ENCODE measurements at regions not wholly inside any gene's neighbourhood (a gene's known extent, or its start where the extent isn't known, plus 50 kb on each side); places are given as distances from the start of the nearest gene placed in this dataset.
"Not testable (repeated sequence)": the region's sequence is repeated elsewhere in the genome, so short reads cannot be mapped to it uniquely, and the experiment has no call there.

- not testable (repeated sequence) for DNase-seq
These were observed 178.0 kb upstream of the GALNT15 start for GRCh38 chr3:15996496-15996895.

- no peak for DNase-seq
These were observed 177.1 kb upstream of the GALNT15 start for GRCh38 chr3:15997274-15997943.

DNA sequence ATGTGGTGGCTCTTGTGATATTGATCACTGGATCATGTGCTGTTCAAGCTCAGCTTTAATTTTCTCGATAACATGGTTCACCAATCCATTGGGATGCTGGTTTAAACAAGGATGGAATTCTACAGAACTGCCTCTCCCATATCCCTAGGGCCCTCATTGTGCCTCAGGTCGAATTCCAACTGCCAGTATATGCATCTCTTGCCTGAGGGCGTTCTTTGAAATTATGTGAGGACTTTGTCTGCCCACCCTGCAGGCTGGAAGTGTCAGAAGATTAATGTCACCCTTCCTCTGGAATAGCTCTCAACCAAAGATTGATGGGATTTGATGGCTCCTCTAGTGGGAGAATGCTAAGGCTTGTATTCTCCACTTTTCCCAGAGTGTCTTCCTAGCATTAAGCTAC is 175.6 kb upstream of the GALNT15 start:
- no peak for DNase-seq

- DNase-seq, result no peak
These were observed 169.7 kb upstream of the GALNT15 start for GRCh38 chr3:16004812-16005211.

- DNase-seq, result no peak
These were observed 163.1 kb upstream of the GALNT15 start for GRCh38 chr3:16011376-16011775.

GRCh38 chr3:16012086-16012485 is 162.4 kb upstream of the GALNT15 start:
- DNase-seq, result no peak

DNA sequence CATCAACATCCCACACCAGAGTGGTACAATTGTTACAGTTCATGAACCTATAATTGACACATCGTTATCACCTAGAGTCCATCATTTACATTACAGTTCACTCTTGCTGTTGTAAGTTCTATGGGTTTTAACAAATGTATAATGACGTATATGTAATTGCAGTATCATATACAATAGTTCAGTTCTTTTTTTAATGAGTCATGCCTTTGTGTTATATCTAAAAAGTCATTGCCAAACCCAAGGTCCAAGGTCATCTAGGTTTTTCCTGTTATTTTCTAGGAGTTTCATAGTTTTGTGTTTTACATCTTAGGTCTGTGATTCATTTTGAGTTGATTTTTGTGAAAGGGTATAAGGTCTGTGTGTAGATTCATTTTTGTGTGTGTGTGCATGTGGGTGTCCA is 160.9 kb upstream of the GALNT15 start:
- no peak for DNase-seq

DNA sequence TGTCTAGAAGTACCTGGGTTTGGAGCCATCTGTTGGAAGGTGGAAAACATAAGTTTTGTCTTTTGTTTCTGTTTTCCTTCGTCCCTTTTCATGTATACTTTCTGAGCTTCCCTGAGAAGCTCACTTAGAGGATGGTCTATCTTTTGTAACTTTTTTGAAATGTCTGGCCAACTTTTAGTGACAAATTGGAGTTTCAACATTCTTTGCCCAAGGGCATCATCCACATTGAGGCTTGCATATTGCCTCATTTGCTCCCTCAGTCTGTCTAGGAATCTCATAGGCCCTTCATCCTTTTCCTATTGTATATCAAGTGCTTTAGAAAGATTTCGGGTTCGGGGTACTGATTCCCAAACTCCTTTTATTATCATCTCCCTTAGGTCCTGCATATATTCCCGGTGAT is 152.7 kb upstream of the GALNT15 start:
- DNase-seq, result not testable (repeated sequence)

DNA sequence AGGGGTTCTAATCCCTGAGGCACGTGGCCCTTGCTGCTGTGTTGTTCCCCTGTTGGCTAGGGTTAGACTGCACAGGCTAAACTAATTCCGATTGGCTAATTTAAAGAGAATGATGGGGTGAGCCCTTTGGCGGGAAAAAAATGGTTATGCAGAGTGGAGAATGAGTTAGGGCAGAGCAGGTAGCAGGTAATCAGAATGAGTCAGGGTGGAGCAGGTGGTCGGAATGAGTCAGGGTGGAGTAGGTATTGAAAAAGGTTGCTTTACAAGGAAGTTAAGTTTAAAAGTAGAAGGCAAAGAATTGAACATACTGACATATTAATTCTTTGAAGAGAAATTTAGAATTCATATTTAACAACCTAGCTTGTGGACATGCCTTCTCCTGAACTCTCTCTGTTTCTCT is 150.6 kb upstream of the GALNT15 start:
- not testable (repeated sequence) for DNase-seq

GRCh38 chr3:16024548-16024947 is 149.9 kb upstream of the GALNT15 start:
- no peak for DNase-seq

- no peak for DNase-seq
These were observed 147.7 kb upstream of the GALNT15 start for GRCh38 chr3:16026753-16027152.

DNA sequence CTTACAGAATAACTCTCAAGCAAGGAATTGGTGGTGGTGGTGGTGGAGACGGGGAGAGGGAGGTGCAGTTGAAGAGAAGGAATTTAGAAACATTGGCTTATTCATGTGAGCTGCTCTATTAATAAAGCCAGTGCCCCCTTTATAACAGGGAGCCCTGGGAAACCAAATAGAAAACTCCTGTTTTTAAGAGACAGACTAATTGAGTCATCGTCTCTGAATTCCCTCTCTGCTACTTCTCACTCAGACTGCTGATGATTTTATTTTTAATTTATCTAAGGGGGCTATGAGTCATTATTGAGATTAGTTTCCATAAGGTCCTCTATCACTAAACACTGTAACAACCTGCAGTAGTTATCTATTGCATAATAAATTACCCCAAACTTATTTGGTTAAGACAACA is 145.9 kb upstream of the GALNT15 start:
- DNase-seq, result no peak

GRCh38 chr3:16030342-16030741 is 144.1 kb upstream of the GALNT15 start:
- no peak for DNase-seq

- DNase-seq, result no peak
These were observed 143.0 kb upstream of the GALNT15 start for GRCh38 chr3:16031434-16031833.

DNA sequence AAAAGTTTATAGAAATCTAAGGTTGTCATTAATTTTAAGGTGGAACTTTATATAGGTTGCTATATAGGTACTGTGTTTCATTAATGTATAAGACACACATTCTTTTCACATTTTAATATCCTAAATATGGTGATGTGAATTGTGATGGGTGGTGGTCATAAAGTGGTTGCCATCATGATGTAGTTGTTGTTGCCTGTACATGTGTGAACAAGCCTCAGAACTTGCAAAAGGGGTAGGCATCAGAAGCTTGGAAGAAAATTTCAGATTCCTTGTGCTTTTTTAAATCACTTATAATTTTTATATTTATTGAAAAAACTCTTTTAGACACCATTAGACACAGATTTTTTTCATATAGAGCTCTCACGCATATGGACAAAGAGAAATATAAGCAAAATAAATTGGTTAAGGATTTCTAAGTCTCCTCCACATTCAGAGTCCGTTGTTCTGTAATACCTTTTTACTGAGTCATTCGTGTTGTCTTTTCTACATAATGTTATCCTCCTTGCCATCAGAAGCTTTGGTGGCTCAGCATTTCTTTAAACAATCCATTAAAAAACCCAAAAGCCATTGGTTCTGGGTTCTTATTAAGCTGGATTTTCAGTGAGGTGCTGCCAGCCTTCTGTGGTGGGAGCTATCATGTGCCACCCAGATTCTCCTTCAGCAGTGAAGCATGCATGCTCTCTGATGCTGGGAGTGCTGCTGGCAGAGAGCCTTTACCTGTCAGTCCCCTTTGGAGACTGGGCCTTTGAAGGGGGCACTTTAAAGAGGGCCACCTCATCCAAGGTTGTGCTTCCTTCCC is 140.4 kb upstream of the GALNT15 start:
- no peak for DNase-seq

DNA sequence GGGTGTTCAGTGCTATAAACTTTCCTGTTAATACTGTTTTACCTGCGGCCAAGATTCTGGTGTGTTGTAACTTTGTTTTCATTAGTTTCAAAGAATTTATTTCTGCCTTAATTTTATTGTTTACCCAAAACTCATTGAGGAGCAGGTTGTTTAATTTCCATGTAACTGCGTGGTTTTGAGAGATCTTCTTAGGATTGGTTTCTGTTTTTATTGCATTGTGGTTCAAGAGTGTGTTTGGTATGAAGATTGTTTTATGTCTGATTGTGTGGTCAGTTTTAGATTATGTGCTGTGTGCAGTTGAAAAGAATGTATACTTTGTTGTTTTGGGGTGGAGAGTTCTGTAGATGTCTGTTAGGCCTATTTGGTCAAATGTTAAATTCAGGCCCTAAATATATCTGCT is 133.5 kb upstream of the GALNT15 start:
- DNase-seq, result no peak

- DNase-seq, result peak; percentile 47
These were observed 125.8 kb upstream of the GALNT15 start for GRCh38 chr3:16048435-16049318.

GRCh38 chr3:16050641-16051467 is 123.6 kb upstream of the GALNT15 start:
- DNase-seq, result no peak

DNA sequence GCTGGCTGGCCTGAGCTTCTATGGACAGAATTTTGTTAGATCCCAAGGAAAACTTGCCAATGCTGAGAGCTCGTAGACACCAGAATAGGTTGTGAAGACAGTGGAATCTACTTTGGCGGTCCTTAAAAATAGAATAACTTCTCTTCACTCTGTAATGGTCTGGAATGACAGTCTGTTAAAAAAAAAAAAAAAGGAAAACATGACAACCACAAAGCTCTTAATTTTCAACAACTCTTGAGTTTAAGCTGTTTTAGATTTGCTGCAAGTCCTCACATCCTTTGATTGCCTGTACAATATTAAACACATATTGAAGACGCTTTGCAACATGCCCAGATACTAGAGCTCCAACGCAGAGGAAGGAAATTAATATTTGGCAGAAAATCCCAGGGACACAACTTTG is 122.8 kb upstream of the GALNT15 start:
- no peak for DNase-seq

GRCh38 chr3:16052964-16053363 is 121.5 kb upstream of the GALNT15 start:
- DNase-seq, result no peak

DNA sequence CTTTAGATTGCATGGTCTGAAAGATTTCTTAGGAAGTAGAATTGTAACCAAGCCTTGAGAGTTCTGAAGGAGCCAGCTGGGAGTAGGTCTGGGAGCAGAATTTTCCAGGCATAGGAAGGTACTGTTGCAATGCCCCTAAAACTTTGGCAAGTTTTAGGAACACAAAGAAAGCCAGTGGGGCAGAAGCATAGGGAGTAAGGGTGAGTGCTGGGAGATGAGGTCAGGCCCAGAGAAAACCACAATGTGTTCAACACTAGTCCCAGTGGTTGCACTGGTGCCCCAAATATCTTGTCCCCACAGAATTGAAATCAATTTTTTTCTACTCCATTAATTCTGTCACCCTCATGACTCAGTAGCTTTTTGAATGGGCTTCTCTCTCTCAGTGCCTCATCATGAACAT is 120.7 kb upstream of the GALNT15 start:
- DNase-seq, result no peak

- no peak for DNase-seq
These were observed 118.8 kb upstream of the GALNT15 start for GRCh38 chr3:16055606-16056211.

Measured in SHP77 treated with DMSO at 0.1 percent for 48 hours (cell line).